ENCODE measurements at regions not wholly inside any gene's neighbourhood (a gene's known extent, or its start where the extent isn't known, plus 50 kb on each side); places are given as distances from the start of the nearest gene placed in this dataset.

DNA sequence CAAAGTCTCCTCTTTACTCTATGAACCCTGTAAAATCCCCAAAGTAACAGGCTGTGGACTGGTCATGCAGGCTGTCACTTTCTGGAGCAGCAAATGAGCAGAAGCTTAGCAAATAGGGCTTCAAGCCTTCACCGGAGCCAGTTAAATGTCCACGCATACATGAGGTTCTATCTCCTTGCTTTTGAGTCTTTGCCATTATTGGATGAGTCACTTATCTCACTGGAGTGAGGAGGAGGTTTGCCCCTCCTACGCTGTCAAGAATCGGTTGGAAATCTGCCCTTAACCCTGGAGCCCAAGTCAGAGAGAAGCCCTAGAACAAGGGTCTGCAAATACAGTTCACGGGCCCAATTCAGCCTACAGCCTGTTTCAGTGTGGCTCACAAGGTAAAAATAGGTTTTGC is 126.1 kb upstream of the CTNNB1 start:
- DNase-seq (ENCODE audit: low read depth in 4 of 4, low spot score in 3 of 4) = no peak

GRCh38 chr3:41075975-41076374 is 123.3 kb upstream of the CTNNB1 start:
- no peak for DNase-seq (ENCODE audit: low read depth in 4 of 4, low spot score in 3 of 4)

- DNase-seq (ENCODE audit: low read depth in 4 of 4, low spot score in 3 of 4) = no peak
Observed at GRCh38 chr3:41076399-41076798, 122.9 kb upstream of the CTNNB1 start.

- DNase-seq (ENCODE audit: low read depth in 4 of 4, low spot score in 3 of 4) = no peak
Observed at GRCh38 chr3:41080141-41080540, 119.2 kb upstream of the CTNNB1 start.

GRCh38 chr3:41088882-41089281 is 110.4 kb upstream of the CTNNB1 start:
- no peak for DNase-seq (ENCODE audit: low read depth in 4 of 4, low spot score in 3 of 4)

DNA sequence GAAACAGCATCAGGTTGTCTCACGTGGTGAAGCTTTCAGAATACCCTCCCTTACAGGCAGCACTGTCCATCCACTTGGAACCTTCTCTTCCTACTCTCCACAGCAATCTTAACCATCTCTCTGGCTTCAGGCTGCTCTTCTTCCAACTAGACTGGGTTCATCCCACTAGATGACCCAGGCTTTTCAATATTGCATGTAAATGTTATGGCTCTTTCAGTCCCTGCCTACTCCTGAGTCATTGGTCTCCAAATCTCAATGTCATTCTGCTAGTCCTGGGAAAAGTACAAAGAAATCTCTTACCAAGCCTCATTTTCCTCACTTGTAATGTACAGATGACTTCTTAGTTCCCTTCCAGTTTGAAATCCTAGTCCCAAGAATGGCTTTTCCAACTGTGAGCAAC is 109.7 kb upstream of the CTNNB1 start:
- no peak for DNase-seq (ENCODE audit: low read depth in 4 of 4, low spot score in 3 of 4)

DNA sequence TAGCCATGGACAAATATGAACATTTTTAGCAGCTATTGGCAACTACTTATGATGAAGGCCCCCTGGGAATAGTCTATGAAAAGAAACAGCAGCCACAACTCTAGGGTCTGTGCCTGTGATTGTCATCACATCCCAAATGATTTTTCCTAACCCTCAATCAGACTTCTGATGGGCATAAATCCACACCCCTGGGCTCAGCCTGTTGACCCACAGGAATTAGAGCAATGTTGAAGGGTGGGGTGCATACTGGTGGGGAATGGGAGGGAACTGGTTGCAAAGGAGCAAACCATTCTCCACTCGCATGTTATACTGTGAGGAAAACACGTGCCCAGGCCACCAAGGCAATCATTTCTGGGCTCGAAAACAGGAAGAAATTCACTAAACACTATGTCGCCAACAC is 106.5 kb upstream of the CTNNB1 start:
- DNase-seq (ENCODE audit: low read depth in 4 of 4, low spot score in 3 of 4) = no peak

DNA sequence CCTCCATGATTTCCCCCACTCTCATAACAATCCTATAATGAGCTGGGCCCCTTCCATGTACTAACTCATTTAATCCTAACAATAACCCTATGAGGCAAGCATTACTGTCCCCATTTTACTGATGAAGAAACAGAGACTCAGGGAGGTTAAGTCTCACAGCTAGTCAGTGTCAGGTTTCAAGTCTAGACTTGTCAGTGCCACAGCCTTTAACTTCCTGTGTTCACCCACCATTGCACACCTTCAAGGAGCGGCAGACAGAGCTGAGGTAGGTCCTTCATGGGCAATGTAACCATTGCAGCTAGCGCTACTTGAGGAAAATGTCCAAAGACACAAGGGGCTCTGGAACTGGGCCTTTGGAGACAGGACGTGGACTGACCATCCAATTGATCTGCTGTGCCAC is 105.8 kb upstream of the CTNNB1 start:
- DNase-seq (ENCODE audit: low read depth in 4 of 4, low spot score in 3 of 4) = no peak

- DNase-seq (ENCODE audit: low read depth in 4 of 4, low spot score in 3 of 4) = no peak
Observed at GRCh38 chr3:41094351-41094750, 105.0 kb upstream of the CTNNB1 start.

GRCh38 chr3:41095702-41096101 is 103.6 kb upstream of the CTNNB1 start:
- peak in 2 of 4 donors; percentile 9 to 20 for DNase-seq (ENCODE audit: low read depth in 4 of 4, low spot score in 3 of 4)

GRCh38 chr3:41097896-41098496 is 101.3 kb upstream of the CTNNB1 start:
- DNase-seq (ENCODE audit: low read depth in 4 of 4, low spot score in 3 of 4) = no peak

DNA sequence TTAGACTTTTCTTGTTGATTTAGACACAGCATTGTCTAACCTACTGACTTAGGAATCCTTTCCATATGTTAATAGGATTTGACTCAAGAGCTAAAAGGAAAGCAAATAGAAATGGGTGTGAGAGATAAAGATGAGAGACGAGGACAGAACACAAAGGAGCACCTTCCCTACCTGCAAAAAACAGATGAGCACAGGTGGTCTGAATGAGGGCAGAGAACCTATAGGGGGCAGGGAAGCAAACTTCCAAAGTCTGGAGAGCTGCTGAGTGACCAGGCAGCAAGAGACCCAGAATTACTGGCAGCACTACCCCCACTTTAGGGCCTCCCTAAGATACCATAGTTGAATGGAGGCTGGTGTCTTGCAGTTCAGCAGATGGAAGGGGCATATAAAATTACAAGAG is 98.1 kb upstream of the CTNNB1 start:
- no peak for DNase-seq (ENCODE audit: low read depth in 4 of 4, low spot score in 3 of 4)

DNA sequence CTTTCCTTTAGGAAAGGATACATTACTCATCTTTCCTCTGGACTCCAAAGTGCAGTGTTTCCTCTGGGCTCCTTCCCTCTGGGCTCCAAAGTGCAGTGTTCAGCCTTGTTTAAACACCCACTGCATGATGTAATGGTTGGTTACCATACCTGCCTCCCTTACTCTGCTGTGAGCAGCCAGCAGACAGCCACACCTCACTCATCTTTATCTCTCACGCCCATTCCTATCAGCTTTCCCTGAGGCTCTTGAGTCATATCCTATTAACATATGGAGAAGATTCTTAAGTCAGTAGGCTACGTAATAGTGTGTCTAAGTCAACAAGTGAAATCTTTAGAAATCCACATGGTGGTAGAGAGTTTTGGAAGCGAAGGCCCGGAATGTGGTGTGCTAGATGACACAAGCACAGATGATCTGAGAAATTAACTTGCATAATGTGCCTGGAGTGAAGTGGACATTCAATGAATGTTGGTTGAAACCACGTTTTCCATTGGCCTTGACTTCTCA is 97.2 kb upstream of the CTNNB1 start:
- DNase-seq (ENCODE audit: low read depth in 4 of 4, low spot score in 3 of 4) = no peak

- no peak for DNase-seq (ENCODE audit: low read depth in 4 of 4, low spot score in 3 of 4)
Observed at GRCh38 chr3:41102750-41103149, 96.6 kb upstream of the CTNNB1 start.

- no peak for DNase-seq (ENCODE audit: low read depth in 4 of 4, low spot score in 3 of 4)
Observed at GRCh38 chr3:41103200-41103599, 96.1 kb upstream of the CTNNB1 start.

DNA sequence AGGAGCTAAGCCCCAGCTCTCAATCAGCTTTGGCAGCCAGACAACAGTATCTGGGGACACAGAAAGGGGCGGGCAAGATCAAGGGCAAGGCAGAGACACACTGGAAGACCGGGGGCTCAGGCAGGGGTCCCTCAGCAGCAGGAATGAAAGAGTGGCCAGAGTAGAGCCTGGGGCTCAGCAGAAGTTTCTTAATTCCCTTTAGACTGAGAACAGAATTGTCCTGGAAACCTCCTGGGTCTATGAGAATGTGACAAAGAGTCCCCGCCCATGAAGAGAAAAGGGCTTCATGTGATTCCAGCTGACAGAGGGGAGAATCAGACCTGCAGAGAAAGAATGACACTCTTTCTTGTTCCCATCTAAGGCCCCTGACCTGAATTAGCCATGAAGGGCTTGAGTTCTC is 95.2 kb upstream of the CTNNB1 start:
- no peak for DNase-seq (ENCODE audit: low read depth in 4 of 4, low spot score in 3 of 4)

DNA sequence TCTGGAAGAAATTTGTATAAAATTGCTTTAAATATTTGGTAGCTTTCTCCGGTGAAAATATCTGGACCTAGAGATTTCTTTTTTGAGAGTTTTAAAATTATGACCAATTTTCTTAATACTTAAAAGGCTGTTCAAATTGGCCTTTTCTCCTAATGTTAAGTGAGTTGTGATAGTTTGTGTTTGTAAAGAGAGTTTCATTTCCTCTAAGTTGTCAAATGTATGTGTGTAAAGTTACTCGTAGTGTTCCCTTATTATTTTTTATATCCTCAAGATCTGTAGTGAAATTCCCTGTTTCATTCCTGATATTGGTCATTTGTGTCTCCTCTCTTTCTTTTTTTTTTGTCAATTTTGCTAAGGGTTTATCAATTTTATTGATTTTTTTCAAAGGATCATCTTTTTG is 92.6 kb upstream of the CTNNB1 start:
- DNase-seq (ENCODE audit: low read depth in 4 of 4, low spot score in 3 of 4) = no peak

DNA sequence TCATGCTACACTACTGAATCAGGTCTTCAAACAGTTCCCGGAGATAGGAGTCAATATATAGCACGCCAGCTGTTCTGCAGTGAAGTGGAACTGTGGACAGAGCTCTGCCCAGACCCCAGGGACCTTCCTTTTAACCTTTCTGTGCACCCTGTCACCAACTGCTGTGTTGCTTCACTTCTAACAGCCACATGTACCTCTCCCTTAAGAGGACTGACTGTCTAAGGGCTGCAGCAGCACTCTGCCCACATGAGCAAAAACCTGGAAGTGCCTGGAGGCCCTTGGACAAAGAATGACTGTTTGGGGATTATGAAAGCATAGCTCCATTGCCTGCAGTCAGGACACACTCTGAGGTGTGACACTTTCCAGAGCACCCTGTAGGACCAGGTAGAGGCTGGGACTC is 88.3 kb upstream of the CTNNB1 start:
- no peak for DNase-seq (ENCODE audit: low read depth in 4 of 4, low spot score in 3 of 4)

- DNase-seq (ENCODE audit: low read depth in 4 of 4, low spot score in 3 of 4) = no peak
Observed at GRCh38 chr3:41112466-41112865, 86.8 kb upstream of the CTNNB1 start.

- no peak for DNase-seq (ENCODE audit: low read depth in 4 of 4, low spot score in 3 of 4)
Observed at GRCh38 chr3:41115069-41115468, 84.2 kb upstream of the CTNNB1 start.

GRCh38 chr3:41116851-41117250 is 82.5 kb upstream of the CTNNB1 start:
- no peak for DNase-seq (ENCODE audit: low read depth in 4 of 4, low spot score in 3 of 4)

DNA sequence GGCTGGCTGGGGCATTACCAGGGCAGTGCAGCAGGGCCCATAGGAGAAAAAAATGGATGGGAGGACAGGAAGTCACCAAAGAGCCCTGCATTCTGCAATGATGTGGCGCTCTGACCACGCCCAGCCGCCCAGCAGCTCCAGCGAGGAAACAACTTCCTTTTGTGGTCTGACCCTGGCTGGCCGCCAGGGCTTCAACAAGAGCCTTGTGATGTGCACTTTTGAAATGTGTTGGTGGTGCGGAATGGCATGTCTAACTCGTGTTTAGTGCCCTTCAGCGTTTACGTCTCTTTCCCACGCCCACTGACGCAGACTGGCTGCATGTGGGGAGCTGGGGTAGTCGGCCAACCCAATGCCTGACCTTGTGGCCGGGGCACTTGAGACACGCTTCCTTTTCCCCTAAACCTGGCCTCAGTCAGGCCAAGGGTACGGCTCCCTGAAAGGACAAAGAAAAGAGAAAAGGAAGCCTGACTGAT is 81.9 kb upstream of the CTNNB1 start:
- peak; percentile 16 to 26 (median 18) for DNase-seq (ENCODE audit: low read depth in 4 of 4, low spot score in 3 of 4)

Data from right renal pelvis (tissue), 4 donors.